Gastroesophageal sphincter (tissue), 3 donors: ENCODE measurements at regions not wholly inside any gene's neighbourhood (a gene's known extent, or its start where the extent isn't known, plus 50 kb on each side); places are given as distances from the start of the nearest gene placed in this dataset.

Experiments
- EP300 ChIP-seq: sonication (generic); formaldehyde crosslinking; IDR thresholded peaks from one replicate; pipeline ENCODE4 v1.6.1; 2017; ENCODE audit warnings: antibody characterized with exemption, mild to moderate bottlenecking
- POLR2A ChIP-seq, 2 donors: fragments of 450-650 bp; IDR thresholded peaks; one replicate each; pipeline ENCODE4 v1.6.1; 2017; ENCODE audit warnings: antibody characterized with exemption in 2 of 2, mild to moderate bottlenecking in 2 of 2, moderate library complexity in 1 of 2
- POLR2AphosphoS5 ChIP-seq: sonication (generic); formaldehyde crosslinking; IDR thresholded peaks from one replicate; pipeline ENCODE4 v1.6.1; 2017; ENCODE audit warnings: antibody characterized with exemption
- TF ChIP-seq, protein P1 (sequence below), 4 experiments: fragments of 200-600 bp in 2 of 4; fragments of 450-650 bp in 2 of 4; sonication (generic) in 1 of 4; IDR thresholded peaks; one replicate each; pipeline ENCODE4 v1.5.1; 2017 to 2019; ENCODE audit warnings: antibody characterized with exemption in 4 of 4, mild to moderate bottlenecking in 2 of 4, moderate library complexity in 2 of 4

DNA sequence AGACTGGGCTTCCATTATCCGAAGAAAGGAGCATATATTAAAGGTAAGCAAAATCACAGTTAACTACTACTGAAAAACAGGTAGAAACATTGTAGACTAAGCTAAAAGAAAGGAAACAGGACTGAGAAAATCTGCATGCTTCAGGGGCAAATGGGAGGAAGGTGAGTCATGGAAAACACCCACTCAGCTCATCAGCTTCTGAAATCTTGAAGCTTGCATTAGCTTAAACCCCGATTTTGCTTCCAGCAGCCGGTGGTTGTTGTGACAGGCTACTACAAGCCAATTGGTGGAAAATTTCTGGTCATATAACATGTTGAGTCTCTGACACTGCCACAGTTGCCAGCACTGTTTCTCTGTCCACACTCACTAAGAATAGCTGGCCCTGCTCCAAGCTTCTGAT, 179.6 kb upstream of the PUM3 start:
- TF ChIP-seq POLR2AphosphoS5 (no peak), POLR2A (IDR thresholded peaks at IDR 0.05) (no peak), EP300 (no peak)
- TF ChIP-seq, protein P1, sequence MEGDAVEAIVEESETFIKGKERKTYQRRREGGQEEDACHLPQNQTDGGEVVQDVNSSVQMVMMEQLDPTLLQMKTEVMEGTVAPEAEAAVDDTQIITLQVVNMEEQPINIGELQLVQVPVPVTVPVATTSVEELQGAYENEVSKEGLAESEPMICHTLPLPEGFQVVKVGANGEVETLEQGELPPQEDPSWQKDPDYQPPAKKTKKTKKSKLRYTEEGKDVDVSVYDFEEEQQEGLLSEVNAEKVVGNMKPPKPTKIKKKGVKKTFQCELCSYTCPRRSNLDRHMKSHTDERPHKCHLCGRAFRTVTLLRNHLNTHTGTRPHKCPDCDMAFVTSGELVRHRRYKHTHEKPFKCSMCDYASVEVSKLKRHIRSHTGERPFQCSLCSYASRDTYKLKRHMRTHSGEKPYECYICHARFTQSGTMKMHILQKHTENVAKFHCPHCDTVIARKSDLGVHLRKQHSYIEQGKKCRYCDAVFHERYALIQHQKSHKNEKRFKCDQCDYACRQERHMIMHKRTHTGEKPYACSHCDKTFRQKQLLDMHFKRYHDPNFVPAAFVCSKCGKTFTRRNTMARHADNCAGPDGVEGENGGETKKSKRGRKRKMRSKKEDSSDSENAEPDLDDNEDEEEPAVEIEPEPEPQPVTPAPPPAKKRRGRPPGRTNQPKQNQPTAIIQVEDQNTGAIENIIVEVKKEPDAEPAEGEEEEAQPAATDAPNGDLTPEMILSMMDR (IDR thresholded peaks at IDR 0.05) = no peak
